22Rv1 (cell line): ENCODE measurements at regions not wholly inside any gene's neighbourhood (a gene's known extent, or its start where the extent isn't known, plus 50 kb on each side); places are given as distances from the start of the nearest gene placed in this dataset.

ENCODE experiments used
- H3K27ac ChIP-seq: fragments of 450-650 bp; 2 replicates; pipeline ENCODE4 v1.5.1; 2017
- ZFX ChIP-seq: fragments of 450-650 bp; IDR thresholded peaks from 2 replicates; pipeline ENCODE4 v1.6.1; 2017; ENCODE audit warnings: antibody characterized with exemption, borderline replicate concordance
- TF ChIP-seq, protein P1 (sequence below): fragments of 450-650 bp; IDR thresholded peaks from 2 replicates; pipeline ENCODE4 v1.5.1; 2017; ENCODE audit warnings: mild to moderate bottlenecking

DNA sequence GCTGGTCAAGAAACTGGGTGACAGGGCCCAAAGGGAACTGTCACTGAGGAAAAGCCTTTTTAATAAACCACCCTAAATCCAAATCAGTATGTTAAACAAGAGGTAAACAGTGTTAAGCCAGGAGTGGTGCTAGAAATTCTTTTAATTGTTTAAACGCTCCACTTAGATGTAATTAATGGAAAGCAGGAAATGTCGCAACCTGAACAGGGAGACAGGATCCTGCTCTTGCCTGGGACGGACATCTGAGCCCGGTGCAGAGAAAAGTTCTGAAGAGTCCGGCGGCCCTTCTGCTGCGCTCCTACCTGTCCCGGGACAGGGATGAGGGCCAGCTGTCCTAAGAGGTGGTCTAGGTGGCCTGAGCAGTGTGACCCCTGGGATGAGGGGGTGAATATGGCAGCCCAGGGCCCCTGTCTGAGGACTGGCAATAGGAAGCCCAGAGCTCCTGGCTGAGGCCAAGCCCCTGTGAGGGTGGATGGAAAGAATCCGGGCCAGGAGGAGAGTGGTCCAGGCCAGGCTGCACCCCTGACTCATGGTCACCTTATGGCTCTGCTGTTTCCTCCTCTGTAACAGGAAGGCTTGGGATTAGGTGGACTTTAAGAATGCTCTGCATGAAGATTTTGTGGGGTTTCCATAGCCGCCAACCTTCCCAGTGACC lies 112.8 kb upstream of the GJB6 start:
- TF ChIP-seq, protein P1, sequence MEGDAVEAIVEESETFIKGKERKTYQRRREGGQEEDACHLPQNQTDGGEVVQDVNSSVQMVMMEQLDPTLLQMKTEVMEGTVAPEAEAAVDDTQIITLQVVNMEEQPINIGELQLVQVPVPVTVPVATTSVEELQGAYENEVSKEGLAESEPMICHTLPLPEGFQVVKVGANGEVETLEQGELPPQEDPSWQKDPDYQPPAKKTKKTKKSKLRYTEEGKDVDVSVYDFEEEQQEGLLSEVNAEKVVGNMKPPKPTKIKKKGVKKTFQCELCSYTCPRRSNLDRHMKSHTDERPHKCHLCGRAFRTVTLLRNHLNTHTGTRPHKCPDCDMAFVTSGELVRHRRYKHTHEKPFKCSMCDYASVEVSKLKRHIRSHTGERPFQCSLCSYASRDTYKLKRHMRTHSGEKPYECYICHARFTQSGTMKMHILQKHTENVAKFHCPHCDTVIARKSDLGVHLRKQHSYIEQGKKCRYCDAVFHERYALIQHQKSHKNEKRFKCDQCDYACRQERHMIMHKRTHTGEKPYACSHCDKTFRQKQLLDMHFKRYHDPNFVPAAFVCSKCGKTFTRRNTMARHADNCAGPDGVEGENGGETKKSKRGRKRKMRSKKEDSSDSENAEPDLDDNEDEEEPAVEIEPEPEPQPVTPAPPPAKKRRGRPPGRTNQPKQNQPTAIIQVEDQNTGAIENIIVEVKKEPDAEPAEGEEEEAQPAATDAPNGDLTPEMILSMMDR: no peak
- TF ChIP-seq ZFX: no peak
- no peak overlapping the region for H3K27ac ChIP-seq

DNA sequence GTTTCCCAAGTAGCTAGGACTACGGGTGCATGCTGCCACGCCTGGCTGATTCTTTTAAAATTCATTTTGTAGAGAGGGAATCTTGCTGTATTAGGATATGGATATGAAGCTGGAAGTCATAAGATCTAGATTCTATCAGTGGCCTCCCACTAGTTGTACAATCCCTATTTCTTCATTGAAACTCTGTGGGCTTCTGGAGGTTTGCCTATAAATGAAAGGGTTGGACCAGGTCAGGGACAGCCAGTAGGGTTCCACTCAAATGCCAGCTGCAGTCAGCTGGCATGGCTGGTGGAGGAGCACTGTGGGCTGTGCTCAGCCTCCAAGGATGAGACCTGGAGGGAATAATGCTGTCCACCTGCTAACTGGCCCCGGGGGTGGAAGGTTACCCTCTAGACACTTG lies 110.2 kb upstream of the GJB6 start:
- no peak overlapping the region for H3K27ac ChIP-seq
- TF ChIP-seq, protein P1: no peak
- no peak for TF ChIP-seq ZFX

DNA sequence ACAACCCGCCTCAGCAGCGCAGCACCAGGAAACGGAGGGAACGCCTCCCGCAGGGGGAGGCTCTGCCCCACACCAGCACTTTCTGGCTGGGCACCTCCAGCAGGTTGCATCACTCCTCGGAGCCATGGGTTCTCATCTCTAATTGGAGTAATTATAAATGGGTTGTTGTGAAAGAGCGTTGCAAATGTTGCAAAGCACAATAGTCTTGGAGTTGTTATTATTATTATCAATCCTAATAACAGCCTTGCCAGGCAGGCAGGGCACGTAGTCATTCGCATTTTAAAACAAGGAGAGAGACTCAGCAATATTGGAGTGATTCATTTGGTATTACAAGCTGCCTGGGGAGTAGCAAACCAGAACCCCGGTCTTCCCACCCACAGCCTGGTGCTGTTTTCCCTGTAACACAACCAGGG lies 108.6 kb upstream of the GJB6 start:
- no peak overlapping the region for H3K27ac ChIP-seq
- TF ChIP-seq ZFX: no peak
- TF ChIP-seq, protein P1: no peak

DNA sequence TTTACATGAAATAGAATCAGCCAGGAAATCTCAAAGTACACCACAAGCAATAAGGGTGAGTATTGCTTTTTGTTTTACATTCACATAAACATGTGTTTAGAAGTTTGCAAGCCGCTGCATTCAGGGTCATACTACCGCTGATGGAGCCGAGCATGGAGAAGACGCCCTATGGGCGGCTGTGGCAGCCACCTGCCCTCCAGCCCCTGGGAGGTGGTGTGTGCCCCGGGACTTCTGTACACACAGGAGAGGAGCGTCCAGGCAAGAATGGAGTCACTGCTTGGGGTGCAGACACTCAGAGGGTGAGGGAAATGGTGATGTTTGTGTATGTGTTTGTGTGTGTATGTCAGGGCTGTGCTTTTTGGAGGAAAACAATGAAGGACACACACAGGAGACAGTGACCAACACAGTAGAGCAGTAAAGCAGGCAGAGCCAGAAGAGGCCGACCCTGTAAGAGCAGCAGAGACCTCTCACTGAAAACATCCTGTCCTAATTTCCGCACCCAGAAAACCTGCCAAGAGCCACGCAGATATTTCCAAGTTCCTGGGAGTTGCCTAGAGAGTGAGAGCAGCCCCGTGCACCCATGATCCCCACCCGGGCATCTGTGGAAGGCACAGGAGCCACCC lies 108.1 kb upstream of the GJB6 start:
- H3K27ac ChIP-seq: no peak overlapping the region
- TF ChIP-seq, protein P1: no peak
- TF ChIP-seq ZFX: no peak

DNA sequence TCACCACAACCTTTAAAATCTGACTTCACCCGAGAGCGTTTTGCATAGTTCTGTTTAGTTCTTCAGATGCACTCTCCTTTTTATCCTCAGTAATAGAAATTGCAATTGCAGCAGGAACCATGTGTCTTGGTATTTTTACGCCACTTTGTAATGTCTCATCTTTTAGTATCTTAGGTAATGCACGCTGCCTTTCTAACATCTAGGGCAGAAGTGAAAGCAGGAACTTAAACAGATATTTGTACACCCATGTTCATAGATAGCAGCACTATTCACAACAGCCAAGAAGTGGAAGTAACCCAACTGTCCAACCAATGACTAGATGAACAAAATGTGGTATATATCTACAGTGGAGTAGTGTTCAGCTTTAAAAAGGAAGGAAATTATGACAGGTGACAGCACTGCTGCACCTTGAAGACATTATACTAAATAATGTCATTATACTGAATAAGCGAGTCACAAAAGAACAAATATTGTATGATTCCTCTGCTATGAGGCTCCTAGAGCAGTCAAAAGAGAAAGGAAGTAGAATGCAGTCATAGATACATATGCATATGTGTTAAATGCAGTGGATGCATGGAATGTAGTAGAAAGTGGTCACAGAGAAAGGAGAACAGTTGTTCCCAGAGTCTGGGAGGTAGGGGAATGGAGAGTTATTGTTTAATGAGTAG lies 105.9 kb upstream of the GJB6 start:
- TF ChIP-seq ZFX: no peak
- TF ChIP-seq, protein P1: no peak
- H3K27ac ChIP-seq: no peak overlapping the region

DNA sequence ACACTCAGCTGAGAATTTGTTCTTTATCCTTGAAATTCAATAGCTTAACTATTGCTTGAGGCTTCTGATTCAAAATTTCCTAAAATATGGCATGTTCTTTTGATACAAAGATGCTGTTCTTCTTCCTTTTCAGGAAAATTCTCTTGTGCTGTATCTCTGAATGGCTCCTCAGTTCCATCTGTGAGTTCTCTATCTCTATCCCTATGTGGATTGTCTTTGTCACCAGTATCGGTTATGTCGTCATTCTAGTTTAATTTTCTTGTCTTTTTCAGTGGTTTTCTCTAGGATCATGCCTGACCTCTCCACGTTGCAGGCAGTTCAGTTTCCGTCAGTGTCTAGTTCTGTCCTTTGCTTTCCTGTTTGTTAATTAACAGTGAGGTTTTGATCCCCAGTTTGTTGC lies 104.6 kb upstream of the GJB6 start:
- no peak overlapping the region for H3K27ac ChIP-seq
- no peak for TF ChIP-seq ZFX
- TF ChIP-seq, protein P1: no peak

DNA sequence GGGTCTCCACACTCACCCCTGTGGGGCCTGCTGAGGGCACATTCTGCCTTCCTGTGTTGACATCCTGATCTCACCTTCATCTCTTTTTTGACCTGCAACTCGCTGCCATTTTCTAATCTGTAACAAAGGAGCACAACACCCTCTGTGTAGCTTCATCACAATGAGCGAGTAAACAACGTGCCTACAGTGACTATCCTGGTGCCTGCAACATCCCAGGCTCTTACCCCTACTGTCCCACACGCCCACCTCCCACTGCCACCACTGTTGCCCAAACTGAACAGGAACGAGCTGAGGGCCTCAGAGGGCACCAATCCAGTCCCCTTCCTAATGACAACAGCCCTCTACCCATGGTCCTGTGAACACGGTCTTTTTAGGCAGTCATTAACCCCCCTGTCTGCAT lies 102.2 kb upstream of the GJB6 start:
- TF ChIP-seq, protein P1: no peak
- no peak for TF ChIP-seq ZFX

More for the DNA sequence above, 102.2 kb upstream of the GJB6 start:
- H3K27ac ChIP-seq: no peak overlapping the region
